ENCODE measurements at regions not wholly inside any gene's neighbourhood (a gene's known extent, or its start where the extent isn't known, plus 50 kb on each side); places are given as distances from the start of the nearest gene placed in this dataset.

DNA sequence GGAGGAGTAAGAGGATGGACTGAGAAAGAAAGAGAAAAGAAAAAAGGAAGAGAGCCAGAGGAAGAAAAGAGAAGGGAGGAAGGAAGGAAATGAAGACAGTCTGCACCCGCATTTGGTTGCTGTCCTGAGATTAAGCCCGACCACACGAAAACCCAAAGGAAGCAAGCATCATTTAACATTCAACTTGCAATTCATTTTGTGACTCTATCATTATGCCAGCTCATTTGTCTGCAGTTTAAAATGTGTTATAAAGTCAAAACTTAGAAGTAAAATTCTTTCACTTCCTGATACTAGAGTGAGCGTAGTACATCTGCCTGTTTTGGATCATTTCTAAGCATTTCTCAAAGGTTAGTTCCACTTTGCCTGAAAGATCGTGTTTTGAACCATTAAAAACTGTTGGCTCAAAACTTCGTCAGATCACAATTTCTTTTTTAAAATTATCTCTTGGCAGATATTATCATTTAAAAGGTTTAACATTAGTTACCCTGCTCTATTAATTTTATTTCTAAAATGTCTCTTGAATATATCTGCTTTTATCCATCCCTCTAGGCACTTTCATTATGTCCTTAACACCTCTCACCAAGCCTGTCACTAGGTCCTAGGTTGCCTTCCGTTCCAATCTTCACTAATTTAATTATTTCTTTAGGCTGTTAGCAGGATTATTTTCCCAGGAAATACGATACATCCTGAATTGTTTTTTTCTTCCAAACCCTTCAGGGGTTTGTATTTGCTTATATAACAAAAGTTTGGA is 240.9 kb downstream of the TLE4 start:
- TF ChIP-seq, protein P1, sequence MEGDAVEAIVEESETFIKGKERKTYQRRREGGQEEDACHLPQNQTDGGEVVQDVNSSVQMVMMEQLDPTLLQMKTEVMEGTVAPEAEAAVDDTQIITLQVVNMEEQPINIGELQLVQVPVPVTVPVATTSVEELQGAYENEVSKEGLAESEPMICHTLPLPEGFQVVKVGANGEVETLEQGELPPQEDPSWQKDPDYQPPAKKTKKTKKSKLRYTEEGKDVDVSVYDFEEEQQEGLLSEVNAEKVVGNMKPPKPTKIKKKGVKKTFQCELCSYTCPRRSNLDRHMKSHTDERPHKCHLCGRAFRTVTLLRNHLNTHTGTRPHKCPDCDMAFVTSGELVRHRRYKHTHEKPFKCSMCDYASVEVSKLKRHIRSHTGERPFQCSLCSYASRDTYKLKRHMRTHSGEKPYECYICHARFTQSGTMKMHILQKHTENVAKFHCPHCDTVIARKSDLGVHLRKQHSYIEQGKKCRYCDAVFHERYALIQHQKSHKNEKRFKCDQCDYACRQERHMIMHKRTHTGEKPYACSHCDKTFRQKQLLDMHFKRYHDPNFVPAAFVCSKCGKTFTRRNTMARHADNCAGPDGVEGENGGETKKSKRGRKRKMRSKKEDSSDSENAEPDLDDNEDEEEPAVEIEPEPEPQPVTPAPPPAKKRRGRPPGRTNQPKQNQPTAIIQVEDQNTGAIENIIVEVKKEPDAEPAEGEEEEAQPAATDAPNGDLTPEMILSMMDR (IDR thresholded peaks at IDR 0.05; ENCODE audit: low read depth, low read length), result no peak
- no peak for TF ChIP-seq MYC (IDR thresholded peaks at IDR 0.05; ENCODE audit: low read depth, low read length)
- TF ChIP-seq, protein P2, sequence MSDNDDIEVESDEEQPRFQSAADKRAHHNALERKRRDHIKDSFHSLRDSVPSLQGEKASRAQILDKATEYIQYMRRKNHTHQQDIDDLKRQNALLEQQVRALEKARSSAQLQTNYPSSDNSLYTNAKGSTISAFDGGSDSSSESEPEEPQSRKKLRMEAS (IDR thresholded peaks at IDR 0.05; ENCODE audit: low read depth, low read length), result no peak
- TF ChIP-seq POLR2A (IDR thresholded peaks at IDR 0.05; ENCODE audit: extremely low read depth, insufficient read length), result no peak
